Left lung (tissue), 4 donors: ENCODE measurements at regions not wholly inside any gene's neighbourhood (a gene's known extent, or its start where the extent isn't known, plus 50 kb on each side); places are given as distances from the start of the nearest gene placed in this dataset.

Experiments
- ATAC-seq: fragments of 200-7000 bp; cut with Tn5 transposase; one replicate; pipeline ENCODE4 v1.9.1; 2020; ENCODE audit warnings: moderate library complexity
- DNase-seq, 4 donors: peaks; one replicate each; pipeline ENCODE4 v3.0.0-alpha.2; 2013 to 2020
- H3K27ac ChIP-seq, 2 donors: fragments of 200-600 bp; sonication (generic) in 1 of 2; one replicate each; pipeline versions ENCODE4 v1.5.0 to v1.8.0; 2020 to 2021
- H3K27me3 ChIP-seq, 2 donors: fragments of 200-600 bp; sonication (generic) in 1 of 2; one replicate each; pipeline versions ENCODE4 v1.5.0 to v1.8.0; 2020 to 2021
- H3K36me3 ChIP-seq, 2 donors: fragments of 200-600 bp; sonication (generic) in 1 of 2; one replicate each; pipeline versions ENCODE4 v1.5.0 to v1.8.0; 2020 to 2021
- H3K4me1 ChIP-seq, 2 donors: fragments of 200-600 bp; one replicate each; pipeline ENCODE4 v1.8.0; 2021
- H3K4me3 ChIP-seq, 2 donors: fragments of 200-600 bp; sonication (generic) in 1 of 2; one replicate each; pipeline versions ENCODE4 v1.5.0 to v1.8.0; 2020 to 2021; ENCODE audit warnings: mild to moderate bottlenecking in 1 of 2
- H3K9me3 ChIP-seq, 2 donors: fragments of 200-600 bp; sonication (generic) in 1 of 2; one replicate each; pipeline versions ENCODE4 v1.5.0 to v1.8.0; 2020 to 2021
- intact Hi-C, 2 donors: fragments of 100-400 bp; cut with DNase I; formaldehyde crosslinking; loops; one replicate each; pipeline versions ENCODE4 v1.11.2 to v1.14.2; 2022
- TF ChIP-seq, protein P1 (sequence below), 2 donors: fragments of 200-600 bp; sonication (generic) in 1 of 2; IDR thresholded peaks; one replicate each; pipeline versions ENCODE4 v1.5.0 to v1.8.0; 2021; ENCODE audit warnings: antibody characterized with exemption in 2 of 2
- donor health status: DM: no; HTN: yes; CAD: no.
- donor health status: DM: no; HTN: no; CAD: no.

DNA sequence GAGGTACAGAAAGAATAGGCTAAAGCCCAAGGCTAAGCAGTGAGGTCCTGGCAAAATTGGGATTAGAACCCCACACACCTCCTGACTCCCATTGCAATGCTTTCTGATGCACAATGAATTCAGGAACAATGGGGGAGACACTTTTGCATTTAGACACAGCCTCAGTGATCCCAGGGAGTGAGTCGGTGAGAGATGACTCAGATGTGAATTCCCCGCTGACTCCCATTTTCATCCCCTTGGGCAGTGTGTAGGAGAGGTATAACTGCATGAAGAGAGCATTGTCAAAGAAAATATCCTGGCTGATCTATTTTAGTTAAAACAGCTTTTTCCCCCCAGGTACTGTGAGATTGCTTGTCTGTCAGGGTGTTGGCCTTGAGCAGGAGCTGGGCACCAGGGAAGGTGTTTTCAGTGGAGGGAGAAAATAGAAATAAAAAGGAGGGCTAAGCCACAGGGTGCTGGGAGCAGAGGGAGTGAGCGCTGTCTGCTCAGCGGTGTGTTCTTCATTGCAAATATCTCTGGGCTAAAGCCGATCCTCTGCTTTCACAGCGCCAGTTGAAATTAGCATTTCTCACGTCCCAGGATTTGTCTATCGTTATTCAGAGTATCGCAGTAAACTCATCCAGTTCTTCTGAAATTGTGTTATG is 247.7 kb upstream of the PTBP2 start:
- no peaks in the 10 kb centered on the region for H3K27me3 ChIP-seq
- no peaks in the 10 kb centered on the region for H3K36me3 ChIP-seq
- H3K4me3 ChIP-seq = no peak overlapping the region
- no peak overlapping the region for H3K27ac ChIP-seq
- H3K9me3 ChIP-seq = peaks cover 0 to 2% of the 10 kb centered on the region in 2 donors
- H3K4me1 ChIP-seq = no peaks in the 10 kb centered on the region
- DNase-seq = no peak
- intact Hi-C loops = no loop called here
- ATAC-seq = no peak
- TF ChIP-seq, protein P1, sequence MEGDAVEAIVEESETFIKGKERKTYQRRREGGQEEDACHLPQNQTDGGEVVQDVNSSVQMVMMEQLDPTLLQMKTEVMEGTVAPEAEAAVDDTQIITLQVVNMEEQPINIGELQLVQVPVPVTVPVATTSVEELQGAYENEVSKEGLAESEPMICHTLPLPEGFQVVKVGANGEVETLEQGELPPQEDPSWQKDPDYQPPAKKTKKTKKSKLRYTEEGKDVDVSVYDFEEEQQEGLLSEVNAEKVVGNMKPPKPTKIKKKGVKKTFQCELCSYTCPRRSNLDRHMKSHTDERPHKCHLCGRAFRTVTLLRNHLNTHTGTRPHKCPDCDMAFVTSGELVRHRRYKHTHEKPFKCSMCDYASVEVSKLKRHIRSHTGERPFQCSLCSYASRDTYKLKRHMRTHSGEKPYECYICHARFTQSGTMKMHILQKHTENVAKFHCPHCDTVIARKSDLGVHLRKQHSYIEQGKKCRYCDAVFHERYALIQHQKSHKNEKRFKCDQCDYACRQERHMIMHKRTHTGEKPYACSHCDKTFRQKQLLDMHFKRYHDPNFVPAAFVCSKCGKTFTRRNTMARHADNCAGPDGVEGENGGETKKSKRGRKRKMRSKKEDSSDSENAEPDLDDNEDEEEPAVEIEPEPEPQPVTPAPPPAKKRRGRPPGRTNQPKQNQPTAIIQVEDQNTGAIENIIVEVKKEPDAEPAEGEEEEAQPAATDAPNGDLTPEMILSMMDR (IDR thresholded peaks at IDR 0.05) = no peak

GRCh38 chr1:96474985-96475743 is 246.4 kb upstream of the PTBP2 start:
- Histone ChIP-seq H3K4me1 (no peaks in the 10 kb centered on the region), H3K27me3 (no peaks in the 10 kb centered on the region), H3K27ac (no peak overlapping the region), H3K4me3 (no peak overlapping the region), H3K36me3 (no peaks in the 10 kb centered on the region), H3K9me3 (peaks cover 0 to 2% of the 10 kb centered on the region in 2 donors)
- no peak for ATAC-seq
- intact Hi-C loops = no loop called here
- TF ChIP-seq, protein P1 (IDR thresholded peaks at IDR 0.05) = no peak
- DNase-seq = no peak

DNA sequence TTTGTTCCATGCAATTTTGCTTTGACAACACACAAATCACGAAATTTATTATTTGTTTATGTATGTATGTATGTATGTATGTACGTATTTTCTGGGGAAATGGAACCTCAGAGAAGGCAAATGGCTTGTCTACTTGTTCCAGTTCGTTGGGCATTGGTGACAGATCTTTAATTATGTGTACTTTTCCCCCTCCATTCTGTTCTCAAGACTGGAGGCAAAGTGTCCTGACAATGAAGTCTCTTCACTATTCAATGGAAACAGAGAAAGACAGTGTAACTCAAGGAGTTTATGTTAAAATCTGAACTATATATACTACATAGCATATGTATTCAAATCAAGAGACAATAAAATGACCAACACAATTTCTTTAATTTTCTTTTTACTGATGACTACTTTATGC is 245.7 kb upstream of the PTBP2 start:
- TF ChIP-seq, protein P1 (IDR thresholded peaks at IDR 0.05) = no peak
- no peak for DNase-seq
- no peak overlapping the region for H3K4me3 ChIP-seq
- intact Hi-C loops = no loop called here
- no peak for ATAC-seq
- no peaks in the 10 kb centered on the region for H3K36me3 ChIP-seq
- peaks cover 0 to 2% of the 10 kb centered on the region in 2 donors for H3K9me3 ChIP-seq
- H3K27ac ChIP-seq = no peak overlapping the region
- no peaks in the 10 kb centered on the region for H3K4me1 ChIP-seq
- H3K27me3 ChIP-seq = no peaks in the 10 kb centered on the region

GRCh38 chr1:96478228-96478627 is 243.4 kb upstream of the PTBP2 start:
- TF ChIP-seq, protein P1 (IDR thresholded peaks at IDR 0.05) = no peak
- H3K4me1 ChIP-seq = no peaks in the 10 kb centered on the region
- DNase-seq (no peak), ATAC-seq (no peak)
- no peak overlapping the region for H3K27ac ChIP-seq
- no peaks in the 10 kb centered on the region for H3K9me3 ChIP-seq
- no peaks in the 10 kb centered on the region for H3K36me3 ChIP-seq
- H3K4me3 ChIP-seq = no peak overlapping the region
- intact Hi-C loops = no loop called here
- no peaks in the 10 kb centered on the region for H3K27me3 ChIP-seq

- Histone ChIP-seq H3K4me3 (no peak overlapping the region), H3K4me1 (no peaks in the 10 kb centered on the region), H3K27me3 (no peaks in the 10 kb centered on the region), H3K27ac (no peak overlapping the region), H3K36me3 (no peaks in the 10 kb centered on the region), H3K9me3 (no peaks in the 10 kb centered on the region)
- DNase-seq (no peak), ATAC-seq (no peak)
- TF ChIP-seq, protein P1 (IDR thresholded peaks at IDR 0.05) = no peak
- intact Hi-C loops = no loop called here
Measured at GRCh38 chr1:96481409-96481808, 240.2 kb upstream of the PTBP2 start.
